Activated naive CD8-positive, alpha-beta T cell (primary cell): ENCODE measurements at regions not wholly inside any gene's neighbourhood (a gene's known extent, or its start where the extent isn't known, plus 50 kb on each side); places are given as distances from the start of the nearest gene placed in this dataset.

Experiments
- H3K27ac Mint-ChIP-seq: one replicate; pipeline ENCODE4 v1.8.0; 2021; ENCODE audit warnings: mixed read lengths
- H3K27me3 Mint-ChIP-seq: one replicate; pipeline ENCODE4 v1.8.0; 2021; ENCODE audit warnings: mixed read lengths
- H3K36me3 Mint-ChIP-seq: one replicate; pipeline ENCODE4 v1.8.0; 2021; ENCODE audit warnings: mixed read lengths
- H3K4me1 Mint-ChIP-seq: one replicate; pipeline ENCODE4 v1.8.0; 2021; ENCODE audit warnings: low read depth, mixed read lengths
- H3K4me3 Mint-ChIP-seq: one replicate; pipeline ENCODE4 v1.8.0; 2021; ENCODE audit warnings: mild to moderate bottlenecking, mixed read lengths
- H3K9me3 Mint-ChIP-seq: one replicate; pipeline ENCODE4 v1.8.0; 2021; ENCODE audit warnings: low read depth, mixed read lengths

DNA sequence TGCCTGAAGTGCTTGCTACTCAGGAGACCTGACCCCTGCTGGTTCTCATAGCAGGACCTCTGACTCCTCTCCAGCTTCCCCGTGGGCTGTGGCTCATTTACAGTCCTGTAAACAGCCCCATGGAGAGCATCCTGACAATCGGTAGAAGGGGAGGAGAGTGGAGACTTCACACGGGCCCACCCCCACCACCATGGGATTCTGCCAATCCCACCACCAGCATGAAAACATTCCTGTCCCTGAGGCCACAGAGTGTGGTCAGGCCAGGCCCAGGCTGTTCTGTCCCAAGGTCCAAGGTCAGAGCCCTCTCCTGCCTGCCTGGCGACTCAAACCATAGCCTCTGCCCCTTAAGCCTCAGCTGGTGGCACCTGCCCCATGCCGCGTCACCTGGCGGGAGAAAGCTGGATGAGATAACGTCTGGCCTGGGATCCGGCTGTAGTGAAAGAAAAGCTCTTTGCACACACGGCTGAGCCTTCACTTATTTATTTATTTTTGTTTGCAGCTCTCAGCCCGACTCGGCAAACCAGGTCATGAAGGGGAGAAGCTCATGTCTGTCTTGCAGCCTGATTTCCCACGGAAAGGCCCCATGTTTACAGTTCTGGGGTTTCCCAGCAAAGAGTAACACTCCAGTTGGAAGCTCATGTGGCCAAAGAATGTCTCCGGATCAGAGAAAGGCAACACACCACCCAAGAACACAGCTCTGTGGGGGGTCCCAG lies 293.6 kb upstream of the ZMIZ1 start:
- no peak overlapping the region for H3K4me3 Mint-ChIP-seq
- no peaks in the 10 kb centered on the region for H3K36me3 Mint-ChIP-seq
- H3K27ac Mint-ChIP-seq: no peak overlapping the region
- H3K9me3 Mint-ChIP-seq: no peaks in the 10 kb centered on the region
- no peaks in the 10 kb centered on the region for H3K27me3 Mint-ChIP-seq
- no peaks in the 10 kb centered on the region for H3K4me1 Mint-ChIP-seq

GRCh38 chr10:78775891-78776290 lies 292.9 kb upstream of the ZMIZ1 start:
- Mint-ChIP-seq H3K27ac (no peak overlapping the region), H3K4me3 (no peak overlapping the region), H3K9me3 (no peaks in the 10 kb centered on the region), H3K36me3 (no peaks in the 10 kb centered on the region), H3K27me3 (no peaks in the 10 kb centered on the region), H3K4me1 (no peaks in the 10 kb centered on the region)

DNA sequence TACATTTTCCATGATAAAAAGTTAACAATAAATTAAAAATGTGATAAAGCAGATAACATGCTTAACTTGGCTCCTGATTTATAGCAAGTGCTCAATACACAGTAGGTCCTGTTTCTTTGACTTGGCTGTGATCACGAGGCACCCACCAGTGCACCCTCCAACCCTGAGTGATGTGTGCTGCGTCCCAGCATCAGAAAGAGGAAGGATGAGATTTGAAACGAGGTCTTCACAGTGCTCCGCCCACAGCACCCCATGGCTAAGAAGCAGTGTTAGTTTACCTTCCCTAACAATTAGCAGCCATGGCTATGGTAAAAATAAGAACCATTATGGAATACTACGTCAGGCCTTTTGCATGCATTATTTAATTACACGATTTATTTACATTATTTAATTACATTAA lies 292.0 kb upstream of the ZMIZ1 start:
- no peaks in the 10 kb centered on the region for H3K36me3 Mint-ChIP-seq
- no peaks in the 10 kb centered on the region for H3K4me1 Mint-ChIP-seq
- H3K4me3 Mint-ChIP-seq: no peak overlapping the region
- no peaks in the 10 kb centered on the region for H3K9me3 Mint-ChIP-seq
- no peaks in the 10 kb centered on the region for H3K27me3 Mint-ChIP-seq
- no peak overlapping the region for H3K27ac Mint-ChIP-seq

- Mint-ChIP-seq H3K27ac (no peak overlapping the region), H3K9me3 (no peaks in the 10 kb centered on the region), H3K36me3 (no peaks in the 10 kb centered on the region), H3K4me3 (no peak overlapping the region), H3K27me3 (no peaks in the 10 kb centered on the region), H3K4me1 (no peaks in the 10 kb centered on the region)
Observed at GRCh38 chr10:78777466-78777865, 291.3 kb upstream of the ZMIZ1 start.

DNA sequence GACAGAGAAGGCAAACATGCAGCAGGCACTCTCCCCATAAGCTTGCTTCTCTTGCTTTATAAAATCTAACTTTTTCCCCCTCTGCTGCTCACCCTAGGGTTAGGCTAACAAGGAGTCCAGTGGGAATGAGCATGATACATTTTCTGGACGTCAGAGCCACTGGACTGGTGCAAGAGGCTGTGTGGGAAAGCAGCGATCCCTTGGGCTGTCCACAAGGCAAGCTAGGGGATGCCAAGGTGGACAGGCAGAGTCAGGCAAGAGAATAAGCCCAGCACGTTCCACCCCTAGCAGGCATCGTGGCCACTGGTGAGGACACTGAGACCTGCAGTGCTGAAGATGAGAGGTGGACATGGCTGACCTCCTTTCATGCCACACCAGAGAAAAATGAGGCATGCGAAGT lies 290.9 kb upstream of the ZMIZ1 start:
- no peaks in the 10 kb centered on the region for H3K4me1 Mint-ChIP-seq
- no peaks in the 10 kb centered on the region for H3K27me3 Mint-ChIP-seq
- H3K9me3 Mint-ChIP-seq: no peaks in the 10 kb centered on the region
- H3K27ac Mint-ChIP-seq: no peak overlapping the region
- no peaks in the 10 kb centered on the region for H3K36me3 Mint-ChIP-seq
- no peak overlapping the region for H3K4me3 Mint-ChIP-seq

- H3K27ac Mint-ChIP-seq: no peak overlapping the region
- no peaks in the 10 kb centered on the region for H3K9me3 Mint-ChIP-seq
Observed at GRCh38 chr10:78778444-78779338, 290.1 kb upstream of the ZMIZ1 start.

GRCh38 chr10:78779339-78779955 lies 289.3 kb upstream of the ZMIZ1 start:
- Mint-ChIP-seq H3K27ac (no peak overlapping the region), H3K4me3 (no peak overlapping the region), H3K27me3 (no peaks in the 10 kb centered on the region), H3K9me3 (no peaks in the 10 kb centered on the region), H3K36me3 (no peaks in the 10 kb centered on the region), H3K4me1 (no peaks in the 10 kb centered on the region)

More at GRCh38 chr10:78778444-78779338, 290.1 kb upstream of the ZMIZ1 start:
- Mint-ChIP-seq H3K36me3 (no peaks in the 10 kb centered on the region), H3K4me1 (no peaks in the 10 kb centered on the region), H3K4me3 (no peak overlapping the region), H3K27me3 (no peaks in the 10 kb centered on the region)

DNA sequence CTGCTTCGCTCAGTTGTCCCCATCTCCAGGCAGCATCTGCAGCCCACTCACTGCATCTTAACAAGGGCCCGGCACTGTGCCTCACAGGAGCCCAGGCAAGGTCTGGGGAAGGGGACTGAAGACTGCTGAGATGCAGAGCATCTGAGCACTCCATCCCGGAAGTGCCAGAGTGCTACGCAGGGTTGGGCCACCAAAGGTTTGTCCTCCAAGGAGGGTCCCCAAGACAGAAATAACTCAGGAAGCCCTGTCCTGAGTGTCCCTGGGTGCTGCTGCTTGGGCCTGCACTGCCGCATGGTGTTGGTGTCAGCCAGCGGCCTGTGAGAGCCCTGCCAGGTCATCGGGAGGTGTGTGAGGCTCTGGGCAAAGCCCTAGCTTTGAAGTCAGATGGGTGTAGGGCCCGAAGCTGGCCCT lies 288.2 kb upstream of the ZMIZ1 start:
- no peak overlapping the region for H3K4me3 Mint-ChIP-seq
- no peaks in the 10 kb centered on the region for H3K9me3 Mint-ChIP-seq
- H3K27me3 Mint-ChIP-seq: no peaks in the 10 kb centered on the region
- H3K27ac Mint-ChIP-seq: no peak overlapping the region
- H3K4me1 Mint-ChIP-seq: no peaks in the 10 kb centered on the region
- no peaks in the 10 kb centered on the region for H3K36me3 Mint-ChIP-seq

DNA sequence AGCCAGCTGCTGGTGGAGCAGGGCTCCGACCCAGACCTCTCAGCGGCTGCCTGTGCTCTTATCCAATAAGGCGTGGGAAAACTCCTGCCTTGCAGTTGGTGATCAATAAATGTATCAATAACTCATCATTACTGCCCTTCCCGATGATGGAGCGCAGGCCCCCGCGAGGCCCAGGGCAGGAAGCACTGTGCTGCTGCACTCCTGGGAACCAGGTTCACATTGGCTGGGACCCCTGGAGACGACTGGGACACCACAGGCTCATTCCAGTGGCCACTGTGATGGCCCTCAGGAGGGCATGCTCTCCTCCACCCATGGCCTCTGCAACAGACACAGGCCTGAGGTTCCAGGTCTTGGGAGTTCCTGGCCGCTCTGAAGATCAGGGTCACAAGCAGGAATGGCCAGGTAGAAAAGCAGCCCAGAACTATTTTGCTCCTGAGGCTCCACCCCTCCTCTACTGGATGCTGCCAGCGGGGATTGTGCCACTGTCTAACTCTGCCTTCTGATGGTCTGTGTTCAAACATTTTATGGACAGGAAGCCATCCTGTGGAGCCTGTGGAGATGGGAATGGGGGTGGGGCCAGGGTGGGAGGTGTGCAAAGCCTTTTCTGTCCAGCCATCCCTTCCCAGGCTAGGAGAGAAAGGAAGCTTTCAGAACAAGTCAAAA lies 287.4 kb upstream of the ZMIZ1 start:
- Mint-ChIP-seq H3K4me3 (no peak overlapping the region), H3K9me3 (no peaks in the 10 kb centered on the region), H3K36me3 (no peaks in the 10 kb centered on the region), H3K27ac (no peak overlapping the region), H3K27me3 (no peaks in the 10 kb centered on the region), H3K4me1 (no peaks in the 10 kb centered on the region)

GRCh38 chr10:78781991-78782390 lies 286.8 kb upstream of the ZMIZ1 start:
- Mint-ChIP-seq H3K27ac (no peak overlapping the region), H3K9me3 (no peaks in the 10 kb centered on the region), H3K27me3 (no peaks in the 10 kb centered on the region), H3K36me3 (no peaks in the 10 kb centered on the region), H3K4me3 (no peak overlapping the region), H3K4me1 (no peaks in the 10 kb centered on the region)

DNA sequence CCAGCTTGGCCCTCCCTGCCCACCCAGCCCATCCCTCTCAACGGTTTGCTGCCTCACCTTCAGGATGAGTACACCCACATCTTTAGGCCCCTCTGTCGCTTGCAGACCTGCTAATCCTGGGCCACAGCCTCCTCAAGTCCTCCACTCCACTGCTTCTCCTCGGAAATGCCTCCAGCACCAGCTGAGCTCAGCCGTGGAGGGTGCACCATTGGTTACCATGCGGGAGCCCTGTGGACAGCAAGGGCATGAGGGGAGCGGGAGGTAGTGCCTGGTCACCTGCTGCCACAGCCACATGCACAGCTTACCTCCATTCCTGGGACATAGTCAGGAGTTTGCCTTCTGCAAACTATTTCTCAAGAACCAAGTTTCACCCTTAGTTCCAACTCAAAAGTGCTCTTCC lies 286.3 kb upstream of the ZMIZ1 start:
- no peaks in the 10 kb centered on the region for H3K27me3 Mint-ChIP-seq
- no peak overlapping the region for H3K27ac Mint-ChIP-seq
- H3K9me3 Mint-ChIP-seq: no peaks in the 10 kb centered on the region
- H3K4me3 Mint-ChIP-seq: no peak overlapping the region
- no peaks in the 10 kb centered on the region for H3K4me1 Mint-ChIP-seq
- H3K36me3 Mint-ChIP-seq: no peaks in the 10 kb centered on the region

DNA sequence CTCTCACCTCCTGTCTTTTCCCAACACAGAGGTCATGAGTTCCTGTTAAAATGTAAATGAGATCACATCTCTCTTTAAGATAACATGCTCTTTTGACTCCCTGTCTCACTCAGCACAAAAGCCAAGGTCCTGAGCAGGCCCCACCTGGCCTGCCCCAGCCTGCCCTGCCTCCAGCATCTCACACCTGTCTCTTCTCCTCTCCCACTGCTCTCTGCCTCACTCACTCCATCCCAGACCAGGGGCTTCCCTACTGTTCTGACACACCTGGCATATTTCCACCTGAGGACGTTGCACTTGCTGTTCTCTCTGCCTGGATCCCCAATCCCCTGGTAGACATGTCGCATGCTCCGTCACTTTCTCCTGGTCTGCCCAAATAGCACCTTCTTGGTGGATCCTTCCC lies 285.0 kb upstream of the ZMIZ1 start:
- H3K27ac Mint-ChIP-seq: no peak overlapping the region
- no peaks in the 10 kb centered on the region for H3K9me3 Mint-ChIP-seq
- no peaks in the 10 kb centered on the region for H3K36me3 Mint-ChIP-seq
- no peaks in the 10 kb centered on the region for H3K4me1 Mint-ChIP-seq
- no peak overlapping the region for H3K4me3 Mint-ChIP-seq
- H3K27me3 Mint-ChIP-seq: no peaks in the 10 kb centered on the region

DNA sequence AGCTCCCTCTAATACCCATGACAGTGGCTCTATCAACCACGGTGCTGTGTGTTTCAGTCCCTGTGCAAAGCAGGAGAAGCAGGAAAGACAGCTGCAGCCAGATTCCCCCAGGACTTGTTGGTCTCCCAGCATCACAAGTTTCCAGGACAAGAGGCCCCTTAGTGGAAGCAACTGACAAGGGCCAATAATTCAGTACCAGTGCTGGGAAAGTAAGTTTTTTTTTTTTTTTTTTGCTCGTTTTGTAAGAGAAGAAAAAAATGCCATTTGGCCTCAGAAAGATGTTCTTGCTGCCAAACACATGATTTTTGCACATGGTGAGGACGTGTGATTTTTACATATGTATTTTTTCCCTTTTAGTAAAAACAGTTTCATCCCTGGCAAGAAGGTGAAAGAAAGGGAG lies 284.2 kb upstream of the ZMIZ1 start:
- no peaks in the 10 kb centered on the region for H3K27me3 Mint-ChIP-seq
- no peaks in the 10 kb centered on the region for H3K4me1 Mint-ChIP-seq
- no peaks in the 10 kb centered on the region for H3K36me3 Mint-ChIP-seq
- no peaks in the 10 kb centered on the region for H3K9me3 Mint-ChIP-seq
- H3K27ac Mint-ChIP-seq: no peak overlapping the region
- H3K4me3 Mint-ChIP-seq: no peak overlapping the region

DNA sequence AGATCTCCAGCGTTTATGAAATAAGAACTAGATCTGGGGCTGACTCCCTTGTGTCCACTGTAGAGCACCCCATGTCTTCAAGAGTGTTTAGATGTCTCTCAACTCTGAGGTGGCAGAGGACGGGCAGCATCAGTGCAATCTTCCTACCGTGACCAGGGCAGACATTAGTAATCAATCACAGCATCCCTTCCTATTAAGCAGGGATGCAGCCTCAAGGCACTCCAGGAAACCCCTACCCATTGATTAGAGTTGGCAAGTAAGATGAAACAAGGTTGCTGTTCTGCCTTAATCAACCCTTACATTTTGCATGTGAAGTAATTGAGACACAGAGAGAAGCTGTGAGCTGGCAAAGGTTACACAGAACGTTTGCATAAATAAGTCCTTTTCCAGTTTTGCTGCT lies 283.7 kb upstream of the ZMIZ1 start:
- H3K9me3 Mint-ChIP-seq: no peaks in the 10 kb centered on the region
- H3K4me3 Mint-ChIP-seq: no peak overlapping the region
- H3K36me3 Mint-ChIP-seq: no peaks in the 10 kb centered on the region
- H3K27ac Mint-ChIP-seq: no peak overlapping the region
- no peaks in the 10 kb centered on the region for H3K27me3 Mint-ChIP-seq
- no peaks in the 10 kb centered on the region for H3K4me1 Mint-ChIP-seq

DNA sequence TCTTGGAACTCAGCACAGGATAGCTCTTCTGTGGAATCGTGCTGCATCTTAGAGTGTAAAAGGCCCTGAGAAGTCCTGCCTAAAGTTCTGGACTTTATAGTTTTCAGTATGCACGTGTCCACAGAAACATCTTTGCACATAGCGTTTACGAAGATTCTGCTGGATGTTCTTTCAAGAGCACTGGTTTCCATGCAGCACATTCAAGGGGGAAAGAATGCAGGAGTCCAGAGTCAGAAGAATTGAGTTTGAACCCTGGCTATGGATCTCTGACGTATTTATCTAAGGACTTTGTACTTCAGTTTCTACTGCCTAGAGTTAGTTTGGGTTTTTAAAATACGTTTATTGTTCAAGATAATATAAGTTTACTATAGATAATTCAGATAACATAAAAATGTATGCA lies 282.8 kb upstream of the ZMIZ1 start:
- no peaks in the 10 kb centered on the region for H3K4me1 Mint-ChIP-seq
- no peaks in the 10 kb centered on the region for H3K36me3 Mint-ChIP-seq
- H3K27me3 Mint-ChIP-seq: no peaks in the 10 kb centered on the region

More for the DNA sequence above, 282.8 kb upstream of the ZMIZ1 start:
- Mint-ChIP-seq H3K4me3 (no peak overlapping the region), H3K9me3 (no peaks in the 10 kb centered on the region), H3K27ac (no peak overlapping the region)
